T follicular helper cell (primary cell): ENCODE measurements at regions not wholly inside any gene's neighbourhood (a gene's known extent, or its start where the extent isn't known, plus 50 kb on each side); places are given as distances from the start of the nearest gene placed in this dataset.
"Not testable (repeated sequence)": the region's sequence is repeated elsewhere in the genome, so short reads cannot be mapped to it uniquely, and the experiment has no call there.

Experiments
- DNase-seq: peaks from one replicate; pipeline ENCODE4 v3.0.0-alpha.2; 2020; ENCODE audit warnings: low read depth

- DNase-seq: no peak
Observed at GRCh38 chr10:8310930-8311329, 256.4 kb downstream of the GATA3 start.

- DNase-seq: no peak
Observed at GRCh38 chr10:8311526-8312070, 257.1 kb downstream of the GATA3 start.

- DNase-seq: no peak
Observed at GRCh38 chr10:8312079-8312478, 257.6 kb downstream of the GATA3 start.

DNA sequence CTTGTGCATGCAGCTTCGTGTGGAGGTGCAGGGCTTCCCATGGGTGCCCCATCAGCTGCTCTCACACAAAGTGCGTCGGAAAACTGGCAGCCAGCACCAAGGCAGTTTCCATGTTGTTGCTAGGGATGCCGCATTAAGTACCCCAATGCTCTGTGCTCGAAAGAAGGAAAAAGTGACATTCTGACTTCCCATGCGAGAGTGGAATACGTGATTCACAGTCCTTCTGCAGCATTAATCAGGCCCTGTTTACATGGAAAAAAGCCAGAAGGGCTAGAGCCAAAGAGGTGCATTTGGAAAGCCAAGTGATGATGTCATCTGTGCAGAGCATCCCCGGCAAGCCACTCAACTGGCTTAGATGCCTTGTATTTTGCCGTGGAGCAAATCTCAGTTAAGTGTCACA, 258.3 kb downstream of the GATA3 start:
- DNase-seq: no peak

GRCh38 chr10:8314486-8314885, 260.0 kb downstream of the GATA3 start:
- DNase-seq: no peak

DNA sequence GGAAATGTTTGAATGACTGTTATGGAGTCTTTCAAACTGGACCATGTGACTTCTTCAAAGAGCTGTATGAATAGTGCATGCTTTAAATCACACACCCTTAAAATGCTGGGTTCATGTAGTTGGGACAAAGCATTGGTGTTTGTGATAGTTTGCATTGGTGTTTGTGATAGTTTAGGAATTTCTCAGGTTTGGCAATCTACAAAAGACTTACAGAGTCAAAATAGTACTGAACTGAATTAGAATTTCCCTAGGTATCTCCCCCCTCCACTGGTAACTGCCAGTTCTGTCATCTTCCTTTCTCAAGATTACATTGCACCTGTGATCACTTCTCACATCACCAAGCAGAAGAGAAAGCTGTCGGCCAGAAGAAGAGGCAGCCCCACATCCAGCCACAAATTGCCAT, 261.1 kb downstream of the GATA3 start:
- DNase-seq: no peak

DNA sequence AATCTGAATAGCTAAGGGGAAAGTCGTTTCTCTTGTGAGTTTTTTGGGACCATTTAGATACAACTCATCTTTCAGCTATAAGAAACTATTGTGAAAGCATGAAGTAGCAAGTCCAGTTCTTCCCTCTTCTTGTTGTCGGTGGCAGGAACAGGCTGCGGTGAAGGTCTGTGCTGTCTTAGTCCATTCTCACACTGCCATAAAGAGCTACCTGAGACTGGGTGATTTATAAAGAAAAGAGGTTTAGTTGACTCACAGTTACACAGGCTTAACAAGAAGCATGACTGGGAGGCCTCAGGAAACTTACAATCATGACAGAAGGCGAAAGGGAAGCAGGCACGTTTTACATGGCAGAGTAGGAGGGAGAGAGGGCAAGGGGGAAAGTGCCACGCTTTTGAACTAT, 261.8 kb downstream of the GATA3 start:
- no peak for DNase-seq

GRCh38 chr10:8318429-8318828, 263.9 kb downstream of the GATA3 start:
- not testable (repeated sequence) for DNase-seq

GRCh38 chr10:8318956-8319355, 264.5 kb downstream of the GATA3 start:
- no peak for DNase-seq

DNA sequence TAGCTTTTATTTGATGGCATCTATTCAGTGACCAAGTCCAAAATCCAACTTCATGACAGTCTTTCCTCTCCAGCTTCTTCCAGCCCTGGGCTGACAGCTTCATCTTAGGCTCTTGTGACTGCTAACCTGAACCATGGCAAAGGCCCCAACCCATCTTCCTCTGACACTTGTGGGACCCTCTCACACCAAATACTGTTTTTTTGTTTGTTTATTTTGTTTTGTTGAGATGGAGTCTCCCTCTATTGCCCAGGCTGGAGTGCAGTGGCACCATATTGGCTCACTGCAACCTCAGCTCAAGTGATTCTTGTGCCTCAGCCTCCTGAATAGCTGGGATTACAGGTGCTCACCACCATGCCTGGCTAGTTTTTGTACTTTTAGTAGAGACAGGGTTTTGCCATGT, 265.2 kb downstream of the GATA3 start:
- DNase-seq: no peak

GRCh38 chr10:8321990-8322389, 267.5 kb downstream of the GATA3 start:
- no peak for DNase-seq

DNA sequence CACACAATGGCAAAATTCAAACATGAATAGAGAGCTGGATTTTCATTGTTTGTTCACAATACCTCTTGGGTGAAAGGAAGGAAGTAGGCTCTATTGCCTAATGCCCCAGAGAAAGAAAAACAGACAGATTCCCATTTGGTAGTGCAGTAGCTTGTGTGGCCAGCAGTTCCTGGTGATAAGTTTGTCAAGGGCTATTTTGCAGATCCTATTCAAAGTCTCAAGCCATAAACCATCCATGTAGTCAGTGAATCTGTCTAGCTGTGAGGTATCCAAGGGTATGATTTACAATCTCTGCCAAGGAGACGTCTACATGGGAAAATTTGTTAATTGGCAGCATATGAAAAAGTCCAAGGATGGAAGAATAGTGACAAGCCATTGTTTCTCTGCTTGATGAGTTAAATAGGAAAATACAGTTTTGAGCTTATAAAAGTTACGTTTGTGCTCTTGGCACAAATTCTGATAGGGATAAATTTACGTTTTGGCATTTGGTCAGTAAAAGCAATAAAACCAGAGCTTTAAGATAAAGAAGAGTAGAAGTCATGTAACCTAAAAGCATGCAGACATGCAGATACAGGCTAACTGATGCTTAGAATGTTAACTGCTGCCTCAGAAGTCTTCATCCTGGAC, 269.1 kb downstream of the GATA3 start:
- no peak for DNase-seq

DNA sequence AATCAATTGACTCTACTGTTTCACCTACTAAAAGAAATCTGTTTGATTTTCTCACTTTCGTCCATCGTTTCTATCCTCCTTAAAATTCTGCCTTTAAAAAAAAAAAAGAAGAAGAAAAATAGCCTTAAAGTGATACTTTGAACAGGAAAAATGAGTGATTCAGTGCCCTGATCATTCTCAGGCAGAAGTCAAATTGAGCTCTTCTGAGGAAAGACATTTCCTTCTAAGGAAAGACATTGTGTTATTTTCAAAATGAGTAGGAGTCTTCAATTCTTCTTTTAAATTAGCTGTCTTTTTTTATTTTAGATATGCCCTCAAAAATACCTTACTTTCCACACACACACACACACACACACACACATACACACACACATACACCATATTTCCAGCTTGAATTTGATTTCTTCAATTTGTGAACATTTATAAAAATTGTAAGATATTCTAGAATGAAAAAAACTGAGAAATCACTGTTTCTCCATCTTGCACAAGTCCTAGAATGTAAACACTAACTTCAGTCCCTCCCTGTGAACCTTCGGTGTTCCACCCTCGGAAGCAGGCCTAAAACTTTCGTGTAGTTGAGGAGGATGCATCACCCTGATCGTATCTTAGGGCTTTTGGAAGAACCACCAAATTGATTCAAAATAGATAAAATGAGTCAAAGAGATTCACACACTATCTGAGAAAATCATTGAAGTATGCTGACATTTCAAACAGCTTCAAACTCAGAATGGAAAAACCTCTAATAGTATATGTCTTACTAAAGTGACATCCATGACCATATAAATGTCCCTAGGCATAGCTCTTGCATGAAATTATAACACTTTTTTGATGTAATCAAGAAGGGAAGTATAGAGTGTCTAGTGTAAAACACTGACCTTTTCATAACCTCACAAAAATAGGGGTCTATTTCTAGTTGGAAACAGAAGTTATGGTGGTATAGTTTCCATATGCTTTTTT, 270.8 kb downstream of the GATA3 start:
- no peak for DNase-seq

- DNase-seq: no peak
Observed at GRCh38 chr10:8326396-8327139, 272.1 kb downstream of the GATA3 start.

DNA sequence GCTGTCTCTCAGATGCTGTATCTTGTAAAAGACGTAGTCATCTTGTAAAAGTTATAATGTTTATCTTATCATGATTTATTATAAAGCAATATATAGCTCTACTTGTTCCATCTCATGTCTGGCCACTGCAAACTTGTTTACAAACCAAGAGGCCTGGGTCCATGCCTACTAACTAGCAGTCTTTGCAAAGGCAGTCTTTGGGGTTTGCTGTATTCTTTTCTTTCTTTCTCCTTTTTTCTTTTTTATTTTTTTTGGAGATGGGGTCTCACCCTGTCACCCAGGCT, 272.6 kb downstream of the GATA3 start:
- DNase-seq: no peak

- DNase-seq: peak; percentile 18
Observed at GRCh38 chr10:8331387-8331786, 276.9 kb downstream of the GATA3 start.

- peak; percentile 88 for DNase-seq
Observed at GRCh38 chr10:8331896-8332729, 277.6 kb downstream of the GATA3 start.

- DNase-seq: no peak
Observed at GRCh38 chr10:8332730-8333111, 278.2 kb downstream of the GATA3 start.

DNA sequence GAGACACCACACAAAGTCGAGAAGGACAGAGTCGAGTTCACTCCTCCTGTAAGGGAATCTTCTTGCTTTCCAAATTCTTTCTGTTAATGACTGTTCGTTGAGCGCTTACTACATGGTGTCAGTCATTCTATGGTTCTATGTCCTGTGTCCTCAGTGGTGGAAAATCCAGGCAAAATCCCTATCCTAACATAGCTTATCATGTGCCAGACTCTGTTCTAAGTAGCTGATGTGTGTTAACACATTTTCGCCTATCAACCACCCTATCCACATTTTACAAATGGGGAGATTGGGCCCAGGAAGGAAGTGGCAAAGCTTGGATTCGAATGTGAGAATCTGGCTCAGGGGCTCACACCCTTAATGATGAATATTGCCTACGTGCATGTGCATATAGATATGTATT, 280.1 kb downstream of the GATA3 start:
- DNase-seq: no peak

DNA sequence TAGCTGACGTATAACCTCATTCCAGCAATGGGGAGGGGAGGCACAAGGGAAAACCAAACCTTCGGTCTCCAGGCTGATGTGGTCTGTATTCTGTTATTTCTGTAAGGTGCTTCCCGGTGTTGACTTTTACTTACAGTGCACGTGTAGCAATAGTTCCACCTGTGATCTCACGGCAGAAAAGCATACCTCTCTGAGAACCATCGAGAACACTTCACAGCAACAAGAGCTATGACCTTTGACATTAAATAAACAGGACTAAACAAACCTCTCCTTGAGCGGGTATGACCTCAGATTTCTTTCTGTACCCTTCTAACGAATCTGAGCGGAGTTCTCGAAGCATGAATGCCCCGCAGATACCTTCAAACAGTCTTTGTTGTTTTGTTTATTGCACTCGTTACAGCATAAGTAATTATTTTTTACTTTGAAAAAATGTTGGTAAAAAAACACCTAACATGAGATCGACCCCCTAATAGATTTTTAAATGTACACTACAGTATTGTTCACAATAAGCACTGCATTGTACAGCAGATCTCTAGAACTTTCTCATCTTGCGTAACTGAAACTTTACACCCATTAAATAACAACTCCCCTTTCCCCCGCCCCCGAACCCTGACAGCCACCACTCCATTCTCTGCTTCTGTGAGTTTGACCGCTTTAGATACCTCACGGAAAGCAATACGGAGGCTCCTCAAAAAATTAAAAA, 282.3 kb downstream of the GATA3 start:
- no peak for DNase-seq

DNA sequence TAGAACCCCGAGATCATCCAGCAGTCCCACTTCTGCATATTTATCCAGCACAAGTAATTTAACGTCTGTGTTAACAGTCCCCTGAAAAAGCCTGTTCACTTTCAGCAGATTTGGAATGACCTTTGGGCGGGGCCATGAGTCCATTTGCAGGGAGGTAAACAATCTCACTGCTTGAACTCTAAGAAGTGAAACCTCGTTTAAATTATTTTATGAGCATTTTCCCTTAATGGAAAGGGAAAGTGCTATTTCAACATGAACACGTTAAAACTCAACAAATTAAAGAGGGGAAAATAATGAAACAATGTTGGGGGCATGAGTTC, 282.8 kb downstream of the GATA3 start:
- no peak for DNase-seq
